D721Med (cell line): ENCODE measurements at regions not wholly inside any gene's neighbourhood (a gene's known extent, or its start where the extent isn't known, plus 50 kb on each side); places are given as distances from the start of the nearest gene placed in this dataset.

Experiments
- DNase-seq: peaks from one replicate; pipeline ENCODE4 v3.0.0; 2011; ENCODE audit warnings: low spot score; ENCODE audit not compliant: insufficient read length
- FAIRE-seq: peaks from 2 replicates; lab custom pipeline; 2011; peaks lifted over from hg19 to GRCh38; lab: Jason Lieb, UNC
- TF ChIP-seq, protein P1 (sequence below): IDR thresholded peaks from 2 replicates; pipeline ENCODE4 v1.5.1; 2012; ENCODE audit warnings: mild to moderate bottlenecking, control low read depth; ENCODE audit not compliant: insufficient read depth; ENCODE audit errors: missing control alignments

DNA sequence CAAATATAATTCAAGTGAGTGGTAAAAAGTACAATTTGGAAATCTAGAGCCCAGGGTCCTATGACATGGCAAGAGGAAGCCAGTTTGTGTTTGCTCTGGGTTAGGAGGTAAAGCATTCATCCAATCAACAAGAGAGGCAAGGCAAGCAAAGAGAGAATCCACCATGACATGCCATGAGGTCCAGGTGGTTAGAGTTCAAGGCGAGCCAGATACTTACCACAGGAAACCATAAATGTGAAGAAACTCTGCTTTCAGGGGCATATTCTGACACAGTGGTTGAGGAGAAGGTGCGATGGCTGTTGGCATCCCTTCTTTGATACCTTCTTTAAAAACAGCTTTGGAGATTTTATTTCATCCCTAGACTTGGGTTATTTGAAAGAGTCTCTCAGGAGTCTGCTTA, 193.8 kb upstream of the MAN1A1 start:
- FAIRE-seq, result no peak
- no peak for DNase-seq
- TF ChIP-seq, protein P1, sequence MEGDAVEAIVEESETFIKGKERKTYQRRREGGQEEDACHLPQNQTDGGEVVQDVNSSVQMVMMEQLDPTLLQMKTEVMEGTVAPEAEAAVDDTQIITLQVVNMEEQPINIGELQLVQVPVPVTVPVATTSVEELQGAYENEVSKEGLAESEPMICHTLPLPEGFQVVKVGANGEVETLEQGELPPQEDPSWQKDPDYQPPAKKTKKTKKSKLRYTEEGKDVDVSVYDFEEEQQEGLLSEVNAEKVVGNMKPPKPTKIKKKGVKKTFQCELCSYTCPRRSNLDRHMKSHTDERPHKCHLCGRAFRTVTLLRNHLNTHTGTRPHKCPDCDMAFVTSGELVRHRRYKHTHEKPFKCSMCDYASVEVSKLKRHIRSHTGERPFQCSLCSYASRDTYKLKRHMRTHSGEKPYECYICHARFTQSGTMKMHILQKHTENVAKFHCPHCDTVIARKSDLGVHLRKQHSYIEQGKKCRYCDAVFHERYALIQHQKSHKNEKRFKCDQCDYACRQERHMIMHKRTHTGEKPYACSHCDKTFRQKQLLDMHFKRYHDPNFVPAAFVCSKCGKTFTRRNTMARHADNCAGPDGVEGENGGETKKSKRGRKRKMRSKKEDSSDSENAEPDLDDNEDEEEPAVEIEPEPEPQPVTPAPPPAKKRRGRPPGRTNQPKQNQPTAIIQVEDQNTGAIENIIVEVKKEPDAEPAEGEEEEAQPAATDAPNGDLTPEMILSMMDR, result no peak

DNA sequence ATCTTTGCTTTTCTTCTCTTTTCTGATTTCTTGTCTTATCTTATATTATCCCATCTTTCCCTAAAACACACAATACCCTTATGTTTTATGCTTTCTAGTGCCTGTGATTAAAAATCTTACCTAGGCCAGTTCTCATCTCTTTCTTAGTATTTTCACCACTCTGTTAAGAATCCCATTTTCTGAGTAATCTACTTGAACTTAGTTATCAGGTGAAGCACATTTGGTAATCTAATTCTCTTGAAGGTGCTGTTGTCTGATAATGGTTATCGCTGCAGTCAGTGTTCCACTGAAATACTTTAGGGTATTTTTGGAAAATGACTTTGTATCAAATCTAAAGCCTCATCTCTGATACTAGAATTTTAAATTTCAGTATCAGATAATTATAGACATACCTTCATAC, 192.5 kb upstream of the MAN1A1 start:
- FAIRE-seq (no peak), DNase-seq (no peak)
- TF ChIP-seq, protein P1, result no peak

DNA sequence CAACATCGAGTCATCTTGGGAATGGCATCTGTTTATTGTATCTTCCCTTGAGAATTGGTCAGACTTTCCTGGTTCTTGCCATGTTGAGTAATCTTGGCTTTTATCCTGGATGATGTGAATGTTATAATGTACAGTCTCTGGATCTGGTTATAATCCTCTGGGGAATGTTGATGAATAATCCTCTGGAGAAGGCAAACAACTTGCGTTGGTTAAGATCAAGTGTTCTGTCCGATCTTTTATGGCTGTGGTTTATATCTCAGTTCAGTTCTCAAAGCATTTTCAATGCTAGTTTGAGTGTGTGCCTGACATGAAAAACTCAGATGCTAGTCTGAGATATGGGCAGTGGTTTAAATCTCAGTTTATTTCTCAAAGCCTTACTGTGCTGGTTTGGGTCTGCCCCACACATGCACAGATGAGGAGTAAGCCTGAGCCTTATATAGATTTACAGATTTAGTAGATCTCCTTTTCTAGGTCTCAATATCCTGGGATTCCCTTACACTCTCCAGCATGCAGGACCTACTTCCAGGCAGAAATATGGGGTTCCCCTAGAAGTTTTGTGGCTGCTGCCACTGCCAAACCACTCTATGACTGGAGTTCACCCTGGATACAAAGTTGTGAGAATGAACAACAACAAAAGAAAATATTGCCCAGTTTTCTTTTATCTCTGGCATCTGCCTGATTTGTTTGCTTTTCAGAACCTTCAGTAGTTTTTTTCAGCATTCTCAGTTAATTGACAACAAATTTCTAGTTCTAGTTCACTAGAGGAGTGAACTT, 191.8 kb upstream of the MAN1A1 start:
- FAIRE-seq (peak; percentile 85), DNase-seq (no peak)
- TF ChIP-seq, protein P1, result no peak

DNA sequence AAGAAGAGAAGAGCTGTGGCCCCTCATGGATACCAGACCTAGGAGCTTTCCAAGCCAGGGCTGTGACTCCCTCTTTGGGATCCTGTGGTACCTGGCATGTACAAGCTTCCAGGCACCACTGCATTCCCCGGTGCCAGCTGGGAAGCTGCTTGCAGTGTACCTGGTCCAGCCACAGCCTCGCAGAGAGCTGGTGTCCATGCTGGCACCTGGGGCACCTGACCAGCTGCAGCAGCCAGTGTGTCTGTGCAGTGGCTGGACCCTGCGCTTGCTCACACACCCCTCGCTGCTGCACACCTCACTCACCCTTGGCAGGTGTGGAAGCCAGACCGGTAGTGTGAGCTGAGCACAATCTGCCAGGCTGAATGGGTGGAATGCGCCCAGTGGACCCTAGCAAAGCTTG, 190.9 kb upstream of the MAN1A1 start:
- TF ChIP-seq, protein P1, result no peak
- DNase-seq (no peak), FAIRE-seq (no peak)

DNA sequence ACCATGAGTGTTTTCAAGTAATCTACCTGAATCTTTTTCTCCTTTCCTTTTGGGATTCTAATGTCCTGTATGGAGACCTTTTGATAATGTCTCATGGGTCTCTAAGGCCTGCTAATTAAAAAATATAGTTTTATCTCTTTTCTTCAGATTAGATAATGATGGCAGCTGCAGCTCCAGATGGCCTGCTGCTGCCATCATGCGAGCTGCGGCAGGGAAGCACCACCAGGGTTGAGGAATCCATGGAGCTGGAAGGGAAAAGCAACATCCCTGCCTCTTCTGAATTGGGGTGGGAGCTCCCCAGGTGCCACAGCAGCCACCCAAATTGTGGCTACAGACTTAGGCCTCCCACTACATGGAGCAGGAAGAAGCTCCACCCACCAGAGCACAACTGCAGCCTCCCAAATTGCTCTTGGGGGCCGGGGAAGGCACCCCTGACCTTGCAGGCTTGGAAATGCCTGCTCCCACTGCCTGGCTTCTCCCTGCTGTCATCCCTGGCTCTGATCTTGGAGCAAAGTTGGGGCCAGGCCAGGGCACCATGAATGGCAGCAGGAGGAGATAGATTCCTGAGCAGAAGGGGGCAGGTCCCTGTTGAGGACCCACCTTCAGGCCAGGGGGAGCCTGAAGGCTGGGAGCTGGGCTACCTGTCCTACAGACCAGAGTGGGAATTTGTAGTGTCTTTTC, 189.6 kb upstream of the MAN1A1 start:
- no peak for DNase-seq
- TF ChIP-seq, protein P1, result peak; percentile 14
- no peak for FAIRE-seq

DNA sequence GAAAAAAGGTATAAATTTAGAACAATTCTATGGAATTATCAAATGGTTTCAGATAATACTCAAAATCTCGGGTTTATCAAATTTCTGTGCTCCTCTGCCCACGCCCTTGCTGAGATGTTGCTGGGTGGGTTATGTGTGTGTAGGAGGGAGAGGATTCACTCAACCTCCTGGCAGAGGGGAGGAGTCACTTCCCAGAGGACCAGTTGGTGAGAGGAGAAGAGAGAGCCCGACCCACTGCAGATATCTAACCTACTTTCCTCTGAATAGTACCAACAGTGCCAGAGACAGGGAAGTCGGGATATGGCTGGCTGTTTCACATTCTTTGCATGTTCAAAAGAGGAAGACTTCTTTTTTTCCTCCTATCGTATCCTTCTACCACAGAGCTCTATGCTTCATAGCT, 187.1 kb upstream of the MAN1A1 start:
- no peak for DNase-seq
- FAIRE-seq, result no peak
- TF ChIP-seq, protein P1, result no peak

DNA sequence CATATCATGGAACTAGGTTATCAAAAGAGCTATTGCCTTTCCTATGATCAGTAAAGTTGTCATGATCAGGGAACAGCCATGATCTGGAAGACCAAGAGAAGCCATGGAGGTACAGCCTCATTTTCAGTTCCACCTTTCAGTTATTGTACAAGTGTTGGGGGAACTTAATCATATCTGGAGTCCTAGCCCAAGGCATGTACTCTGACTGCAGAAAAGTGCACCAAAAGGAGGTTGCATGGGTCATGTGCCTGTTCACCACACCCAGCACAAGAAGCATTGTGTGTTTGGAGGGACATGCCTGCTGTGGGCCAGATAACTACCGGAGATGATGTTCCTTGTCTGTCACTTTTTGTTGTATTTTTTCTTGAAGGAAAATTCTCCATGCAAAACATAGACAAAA, 185.8 kb upstream of the MAN1A1 start:
- DNase-seq (no peak), FAIRE-seq (no peak)
- TF ChIP-seq, protein P1, result no peak
